ENCODE measurements at regions not wholly inside any gene's neighbourhood (a gene's known extent, or its start where the extent isn't known, plus 50 kb on each side); places are given as distances from the start of the nearest gene placed in this dataset.

DNA sequence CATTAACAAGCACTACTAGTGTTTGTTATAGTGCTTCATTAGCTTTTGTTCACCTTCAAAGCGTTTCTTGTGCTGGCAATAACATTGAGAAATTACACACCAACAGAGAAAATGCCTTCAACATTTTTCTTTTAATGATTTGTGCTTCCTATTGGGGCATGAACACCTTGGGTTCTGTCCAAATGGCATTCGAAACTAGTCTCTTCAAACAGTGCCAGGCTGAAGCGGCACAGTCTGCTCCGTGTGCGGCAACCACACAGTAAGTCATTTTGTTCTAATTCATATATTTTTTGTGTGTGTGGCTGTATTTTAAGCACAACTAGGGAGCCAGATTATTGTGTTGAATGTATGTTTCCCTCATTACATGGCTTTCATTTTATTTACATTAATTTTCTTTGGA, 414.7 kb upstream of the SGCD start:
- peaks cover 35% of the 10 kb centered on the region for H3K9me3 Mint-ChIP-seq
- H3K27me3 Mint-ChIP-seq (ENCODE audit: insufficient read depth), result no peaks in the 10 kb centered on the region
- TF ChIP-seq, protein P1, sequence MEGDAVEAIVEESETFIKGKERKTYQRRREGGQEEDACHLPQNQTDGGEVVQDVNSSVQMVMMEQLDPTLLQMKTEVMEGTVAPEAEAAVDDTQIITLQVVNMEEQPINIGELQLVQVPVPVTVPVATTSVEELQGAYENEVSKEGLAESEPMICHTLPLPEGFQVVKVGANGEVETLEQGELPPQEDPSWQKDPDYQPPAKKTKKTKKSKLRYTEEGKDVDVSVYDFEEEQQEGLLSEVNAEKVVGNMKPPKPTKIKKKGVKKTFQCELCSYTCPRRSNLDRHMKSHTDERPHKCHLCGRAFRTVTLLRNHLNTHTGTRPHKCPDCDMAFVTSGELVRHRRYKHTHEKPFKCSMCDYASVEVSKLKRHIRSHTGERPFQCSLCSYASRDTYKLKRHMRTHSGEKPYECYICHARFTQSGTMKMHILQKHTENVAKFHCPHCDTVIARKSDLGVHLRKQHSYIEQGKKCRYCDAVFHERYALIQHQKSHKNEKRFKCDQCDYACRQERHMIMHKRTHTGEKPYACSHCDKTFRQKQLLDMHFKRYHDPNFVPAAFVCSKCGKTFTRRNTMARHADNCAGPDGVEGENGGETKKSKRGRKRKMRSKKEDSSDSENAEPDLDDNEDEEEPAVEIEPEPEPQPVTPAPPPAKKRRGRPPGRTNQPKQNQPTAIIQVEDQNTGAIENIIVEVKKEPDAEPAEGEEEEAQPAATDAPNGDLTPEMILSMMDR (IDR thresholded peaks at IDR 0.05), result no peak
- no peaks in the 10 kb centered on the region for H3K4me1 Mint-ChIP-seq (ENCODE audit: low read depth)
- H3K27ac Mint-ChIP-seq, result no peak overlapping the region
- DNase-seq, result no peak
- no peaks in the 10 kb centered on the region for H3K36me3 Mint-ChIP-seq (ENCODE audit: low read depth)
- H3K4me3 Mint-ChIP-seq, result no peak overlapping the region

DNA sequence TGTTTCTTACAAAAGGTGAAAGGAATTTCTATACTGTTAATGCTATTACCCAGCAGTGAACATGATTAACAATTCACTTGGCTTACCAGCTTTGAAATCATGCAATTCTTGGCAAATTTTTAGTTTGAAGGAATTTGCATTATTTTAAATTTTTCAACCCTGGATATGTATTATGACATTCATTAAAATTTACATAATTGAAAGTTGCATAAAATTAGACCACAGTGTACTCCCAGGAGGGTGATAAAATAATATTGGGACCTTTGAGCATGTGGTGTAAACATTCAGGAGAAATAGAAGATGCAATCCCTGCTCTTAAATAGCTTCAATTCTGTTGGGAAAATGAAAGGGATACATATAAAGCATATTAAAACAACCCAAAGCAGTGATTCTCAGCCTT, 412.2 kb upstream of the SGCD start:
- Mint-ChIP-seq H3K4me3 (no peak overlapping the region), H3K27ac (no peak overlapping the region), H3K4me1 (ENCODE audit: low read depth) (no peaks in the 10 kb centered on the region), H3K36me3 (ENCODE audit: low read depth) (no peaks in the 10 kb centered on the region), H3K27me3 (ENCODE audit: insufficient read depth) (no peaks in the 10 kb centered on the region), H3K9me3 (peaks cover 39% of the 10 kb centered on the region)
- TF ChIP-seq, protein P1 (IDR thresholded peaks at IDR 0.05), result no peak
- no peak for DNase-seq

DNA sequence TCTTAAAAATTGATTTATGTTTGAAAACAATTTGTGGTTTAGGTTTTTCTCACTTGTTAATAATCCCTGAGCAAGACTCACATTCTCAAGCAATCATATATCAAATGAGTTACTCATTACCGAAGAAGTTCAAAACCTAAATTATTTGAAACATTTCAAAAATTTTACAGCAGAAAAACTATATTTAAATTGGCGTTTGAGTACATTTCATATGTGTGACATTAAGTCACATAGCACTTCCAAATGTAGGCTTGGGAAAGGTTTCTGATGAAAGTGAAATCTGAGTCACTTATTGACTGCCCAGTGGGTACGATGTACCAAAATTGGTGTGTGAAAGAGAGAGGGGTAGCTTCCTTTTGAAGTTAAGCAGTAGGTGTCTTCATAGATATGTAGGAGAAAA, 411.4 kb upstream of the SGCD start:
- TF ChIP-seq, protein P1 (IDR thresholded peaks at IDR 0.05), result no peak
- Mint-ChIP-seq H3K27ac (no peak overlapping the region), H3K4me1 (ENCODE audit: low read depth) (no peaks in the 10 kb centered on the region), H3K36me3 (ENCODE audit: low read depth) (no peaks in the 10 kb centered on the region), H3K27me3 (ENCODE audit: insufficient read depth) (no peaks in the 10 kb centered on the region), H3K9me3 (peaks cover 44% of the 10 kb centered on the region), H3K4me3 (no peak overlapping the region)
- no peak for DNase-seq

DNA sequence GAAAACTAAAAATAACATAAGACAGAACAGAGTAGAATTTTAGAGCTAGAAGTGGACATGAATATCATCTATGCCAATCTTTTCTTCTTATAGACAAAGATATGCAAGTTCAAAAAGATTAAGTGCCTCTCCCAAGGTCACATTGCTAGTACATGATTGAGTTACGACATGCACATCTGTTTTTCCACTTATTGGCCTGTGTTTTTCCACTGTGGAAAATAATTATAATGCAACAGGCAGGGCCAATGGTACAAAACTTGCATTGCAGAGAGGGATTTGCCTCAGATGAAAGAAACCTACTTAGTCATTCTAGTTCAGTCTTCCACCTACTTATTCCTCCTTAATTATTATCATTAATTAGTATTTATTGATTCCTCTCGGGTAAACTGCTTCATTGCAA, 407.8 kb upstream of the SGCD start:
- Mint-ChIP-seq H3K27me3 (ENCODE audit: insufficient read depth) (no peaks in the 10 kb centered on the region), H3K27ac (no peak overlapping the region), H3K9me3 (peaks cover 39% of the 10 kb centered on the region), H3K36me3 (ENCODE audit: low read depth) (no peaks in the 10 kb centered on the region), H3K4me1 (ENCODE audit: low read depth) (no peaks in the 10 kb centered on the region), H3K4me3 (no peak overlapping the region)
- DNase-seq, result no peak
- TF ChIP-seq, protein P1 (IDR thresholded peaks at IDR 0.05), result no peak

DNA sequence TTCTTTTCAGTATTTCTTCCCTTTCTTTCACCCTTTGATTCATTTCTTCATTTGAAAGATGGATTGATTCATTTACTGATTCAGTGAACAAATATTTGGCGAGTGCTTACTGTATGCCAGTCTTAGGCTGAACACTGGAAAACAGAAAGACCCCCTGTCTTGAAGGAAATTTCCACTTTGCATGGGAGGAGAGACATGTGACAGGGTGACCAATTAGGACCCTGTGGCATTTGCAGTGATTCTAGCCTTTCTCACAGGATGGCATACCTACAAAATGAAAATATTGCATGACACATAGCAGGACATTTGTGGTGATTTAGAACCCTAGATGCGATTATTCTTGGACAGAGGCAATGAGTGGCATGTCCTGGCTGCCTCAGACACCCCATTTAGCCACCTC, 407.2 kb upstream of the SGCD start:
- DNase-seq, result no peak
- Mint-ChIP-seq H3K4me3 (no peak overlapping the region), H3K9me3 (peaks cover 39% of the 10 kb centered on the region), H3K36me3 (ENCODE audit: low read depth) (no peaks in the 10 kb centered on the region), H3K4me1 (ENCODE audit: low read depth) (no peaks in the 10 kb centered on the region), H3K27me3 (ENCODE audit: insufficient read depth) (no peaks in the 10 kb centered on the region), H3K27ac (no peak overlapping the region)
- TF ChIP-seq, protein P1 (IDR thresholded peaks at IDR 0.05), result no peak

DNA sequence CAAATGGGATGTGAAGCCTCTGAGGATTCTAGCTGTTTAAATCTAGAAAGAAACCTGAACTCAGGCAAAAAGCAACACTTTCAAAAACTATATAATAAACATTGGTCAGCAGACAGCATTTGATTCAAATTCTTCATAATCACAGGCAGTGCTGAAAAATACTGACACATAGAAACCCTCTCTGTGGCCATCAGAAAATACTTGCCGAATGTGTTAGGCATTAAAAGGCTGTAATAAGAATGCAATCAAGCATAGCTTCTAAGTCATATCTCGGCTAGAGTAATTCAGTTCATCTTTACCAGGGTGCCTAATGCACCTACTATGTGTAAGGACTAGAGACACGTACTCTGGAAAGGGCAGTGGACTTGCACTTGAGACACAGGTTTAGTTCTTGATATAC, 405.3 kb upstream of the SGCD start:
- Mint-ChIP-seq H3K27ac (no peak overlapping the region), H3K4me1 (ENCODE audit: low read depth) (no peaks in the 10 kb centered on the region), H3K4me3 (no peak overlapping the region), H3K36me3 (ENCODE audit: low read depth) (no peaks in the 10 kb centered on the region), H3K9me3 (peaks cover 38% of the 10 kb centered on the region), H3K27me3 (ENCODE audit: insufficient read depth) (peaks cover 1% of the 10 kb centered on the region; the same call in 1 of the 2 replicates)
- TF ChIP-seq, protein P1 (IDR thresholded peaks at IDR 0.05), result no peak
- DNase-seq, result no peak
